Peyer's patch (tissue), 4 donors: ENCODE measurements at regions not wholly inside any gene's neighbourhood (a gene's known extent, or its start where the extent isn't known, plus 50 kb on each side); places are given as distances from the start of the nearest gene placed in this dataset.

ENCODE experiments used
- DNase-seq, 3 donors: peaks; one replicate each; pipeline ENCODE4 v3.0.0-alpha.2; 2017 to 2019
- H3K27ac ChIP-seq, 4 donors: fragments of 200-600 bp; sonication (generic); one replicate each; pipeline ENCODE4 v1.5.1; 2016 to 2019
- H3K27me3 ChIP-seq, 2 donors: fragments of 200-600 bp; sonication (generic); one replicate each; pipeline ENCODE4 v1.5.1; 2019
- H3K36me3 ChIP-seq, 3 donors: fragments of 200-600 bp; sonication (generic); one replicate each; pipeline ENCODE4 v1.5.1; 2016 to 2019
- H3K4me1 ChIP-seq, 4 donors: fragments of 200-600 bp; sonication (generic); one replicate each; pipeline ENCODE4 v1.5.1; 2016 to 2019
- H3K4me3 ChIP-seq, 4 donors: fragments of 200-600 bp; sonication (generic); 1 replicate in 3 of 4; 2 replicates in 1 of 4; pipeline ENCODE4 v1.5.1; 2016 to 2019; ENCODE audit warnings: mild to moderate bottlenecking in 1 of 4
- H3K9me3 ChIP-seq, 4 donors: fragments of 200-600 bp; sonication (generic); one replicate each; pipeline ENCODE4 v1.5.1; 2016 to 2019; ENCODE audit warnings: mild to moderate bottlenecking in 1 of 4
- CTCF ChIP-seq, 6 experiments: fragments of 450-650 bp in 4 of 6; fragments of 200-600 bp in 2 of 6; sonication (generic) in 1 of 6; IDR thresholded peaks; one replicate each; pipeline ENCODE4 v1.5.1; 2017 to 2019; ENCODE audit warnings: antibody characterized with exemption in 6 of 6, mild to moderate bottlenecking in 3 of 6, moderate library complexity in 1 of 6
- POLR2A ChIP-seq, 2 donors: fragments of 450-650 bp; IDR thresholded peaks; one replicate each; pipeline ENCODE4 v1.5.1; 2017; ENCODE audit warnings: antibody characterized with exemption in 2 of 2, mild to moderate bottlenecking in 2 of 2, moderate library complexity in 2 of 2

GRCh38 chr16:35651841-35652240 lies 2192.4 kb downstream of the TP53TG3F start:
- H3K27me3 ChIP-seq: no peaks in the 10 kb centered on the region
- H3K4me3 ChIP-seq: no peak overlapping the region
- no peaks in the 10 kb centered on the region for H3K36me3 ChIP-seq
- TF ChIP-seq CTCF (IDR thresholded peaks at IDR 0.05) (no peak), POLR2A (IDR thresholded peaks at IDR 0.05) (no peak)
- no peak for DNase-seq
- H3K4me1 ChIP-seq: no peaks in the 10 kb centered on the region
- peaks cover 0 to 6% (median 0%) of the 10 kb centered on the region in 4 donors for H3K9me3 ChIP-seq
- H3K27ac ChIP-seq: no peak overlapping the region

GRCh38 chr16:35664091-35664693 lies 2204.8 kb downstream of the TP53TG3F start:
- peaks cover 0 to 4% (median 0%) of the 10 kb centered on the region in 4 donors for H3K9me3 ChIP-seq
- TF ChIP-seq CTCF (IDR thresholded peaks at IDR 0.05): no peak
- no peak overlapping the region for H3K27ac ChIP-seq
- no peak for DNase-seq
- H3K4me3 ChIP-seq: no peak overlapping the region
- no peaks in the 10 kb centered on the region for H3K27me3 ChIP-seq
- H3K4me1 ChIP-seq: no peaks in the 10 kb centered on the region
- H3K36me3 ChIP-seq: no peaks in the 10 kb centered on the region

DNA sequence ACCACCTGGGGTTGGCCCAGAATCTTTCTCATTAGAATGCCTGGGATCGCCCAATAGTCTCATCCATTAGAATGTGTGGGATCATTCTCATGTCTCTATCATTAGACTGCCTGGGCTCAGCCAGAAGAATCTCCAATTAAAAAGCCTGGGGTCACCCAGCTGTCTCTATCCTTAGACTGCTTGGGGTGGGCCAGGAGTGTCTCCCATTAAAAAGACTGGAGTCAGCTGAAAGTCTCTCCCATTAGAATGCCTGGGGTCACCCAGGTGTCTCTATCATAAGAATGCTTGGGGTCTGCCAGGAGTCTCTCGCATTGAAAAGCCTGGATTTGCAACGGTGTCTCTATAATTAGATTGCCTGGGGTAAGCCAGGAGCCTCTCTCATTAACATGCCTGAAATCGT lies 2225.7 kb downstream of the TP53TG3F start:
- H3K9me3 ChIP-seq: peaks cover 0 to 26% (median 0%) of the 10 kb centered on the region in 4 donors
- H3K27ac ChIP-seq: no peak overlapping the region
- TF ChIP-seq POLR2A (IDR thresholded peaks at IDR 0.05): no peak
- TF ChIP-seq CTCF (IDR thresholded peaks at IDR 0.05): no peak

GRCh38 chr16:35686595-35686994 lies 2227.2 kb downstream of the TP53TG3F start:
- TF ChIP-seq POLR2A (IDR thresholded peaks at IDR 0.05) (no peak), CTCF (IDR thresholded peaks at IDR 0.05) (no peak)
- DNase-seq: no peak
- H3K36me3 ChIP-seq: no peaks in the 10 kb centered on the region
- H3K9me3 ChIP-seq: peaks cover 0 to 30% (median 0%) of the 10 kb centered on the region in 4 donors
- no peak overlapping the region for H3K27ac ChIP-seq
- no peak overlapping the region for H3K4me3 ChIP-seq
- no peaks in the 10 kb centered on the region for H3K4me1 ChIP-seq
- no peaks in the 10 kb centered on the region for H3K27me3 ChIP-seq

More for the DNA sequence above, 2225.7 kb downstream of the TP53TG3F start:
- H3K36me3 ChIP-seq: no peaks in the 10 kb centered on the region
- no peak for DNase-seq
- no peak overlapping the region for H3K4me3 ChIP-seq
- H3K4me1 ChIP-seq: no peaks in the 10 kb centered on the region
- H3K27me3 ChIP-seq: no peaks in the 10 kb centered on the region

- DNase-seq: no peak
- Histone ChIP-seq H3K4me1 (no peaks in the 10 kb centered on the region), H3K4me3 (no peak overlapping the region), H3K27ac (no peak overlapping the region), H3K9me3 (peaks cover 0 to 30% (median 0%) of the 10 kb centered on the region in 4 donors), H3K36me3 (no peaks in the 10 kb centered on the region), H3K27me3 (no peaks in the 10 kb centered on the region)
- no peak for TF ChIP-seq CTCF (IDR thresholded peaks at IDR 0.05)
- no peak for TF ChIP-seq POLR2A (IDR thresholded peaks at IDR 0.05)
Measured at GRCh38 chr16:35687071-35687470, 2227.7 kb downstream of the TP53TG3F start.

DNA sequence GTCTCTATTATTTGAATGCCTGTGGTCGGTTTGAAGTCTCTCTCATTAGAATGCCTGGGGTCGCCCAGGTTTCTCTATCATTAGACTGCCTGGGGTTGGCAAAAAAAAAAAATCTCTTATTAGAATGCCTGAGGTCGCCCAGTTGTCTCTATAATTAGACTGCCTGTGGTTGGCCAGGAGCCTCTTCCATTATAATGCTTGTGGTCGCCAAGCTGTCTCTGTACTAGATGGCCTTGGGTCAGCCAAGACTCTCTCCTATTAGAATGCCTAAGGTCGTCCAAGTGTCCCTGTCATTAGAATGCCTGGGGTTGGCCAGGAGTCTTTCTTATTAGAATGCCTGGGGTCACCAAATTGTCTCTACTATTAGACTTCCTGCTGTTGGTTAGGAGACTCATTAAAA lies 2228.4 kb downstream of the TP53TG3F start:
- Histone ChIP-seq H3K36me3 (no peaks in the 10 kb centered on the region), H3K9me3 (peaks cover 0 to 30% (median 1%) of the 10 kb centered on the region in 4 donors), H3K27ac (no peak overlapping the region), H3K4me1 (no peaks in the 10 kb centered on the region), H3K27me3 (no peaks in the 10 kb centered on the region), H3K4me3 (no peak overlapping the region)
- DNase-seq: no peak
- no peak for TF ChIP-seq POLR2A (IDR thresholded peaks at IDR 0.05)
- no peak for TF ChIP-seq CTCF (IDR thresholded peaks at IDR 0.05)
